HepG2 (cell line): ENCODE measurements at regions not wholly inside any gene's neighbourhood (a gene's known extent, or its start where the extent isn't known, plus 50 kb on each side); places are given as distances from the start of the nearest gene placed in this dataset.

Experiments
- AHDC1 ChIP-seq: sonication (generic); formaldehyde crosslinking; IDR thresholded peaks from 2 replicates; pipeline ENCODE4 v1.5.1; 2020; ENCODE audit warnings: mild to moderate bottlenecking, missing genetic modification reagents, borderline replicate concordance
- GABPB1 ChIP-seq: IDR thresholded peaks from 2 replicates; pipeline ENCODE4 v1.6.1; 2016; ENCODE audit warnings: mild to moderate bottlenecking, missing genetic modification reagents, moderate library complexity, missing compliant biosample characterization
- HOXA3 ChIP-seq: sonication (generic); formaldehyde crosslinking; IDR thresholded peaks from 2 replicates; pipeline ENCODE4 v1.5.0; 2020; ENCODE audit warnings: missing genetic modification reagents
- MAFK ChIP-seq, 2 experiments: IDR thresholded peaks in 1 of 2; conservative IDR thresholded peaks in 1 of 2; 2 replicates each; pipeline ENCODE4 v1.6.1; 2011; ENCODE audit warnings: improper control_type of control experiment in 2 of 2, low read length in 2 of 2
- NCOA5 ChIP-seq: sonication (generic); formaldehyde crosslinking; IDR thresholded peaks from 2 replicates; pipeline ENCODE4 v1.4.0; 2020; ENCODE audit warnings: missing genetic modification reagents
- NONO ChIP-seq, 2 experiments: fragments of 450-650 bp in 1 of 2; sonication (generic) in 1 of 2; formaldehyde crosslinking in 1 of 2; IDR thresholded peaks in 1 of 2; conservative IDR thresholded peaks in 1 of 2; 2 replicates each; pipeline versions ENCODE4 v1.6.1 to v1.8.0; 2017 to 2022; ENCODE audit warnings: mild to moderate bottlenecking in 1 of 2, missing genetic modification reagents in 1 of 2, moderate library complexity in 1 of 2
- RBM22 ChIP-seq: fragments of 200-400 bp; formaldehyde crosslinking; optimal IDR thresholded peaks from 2 replicates; pipeline ENCODE3; 2017; ENCODE audit warnings: mild to moderate bottlenecking, low read length, moderate library complexity
- REL ChIP-seq: sonication (generic); formaldehyde crosslinking; conservative IDR thresholded peaks from 2 replicates; pipeline ENCODE4 v1.8.0; 2022; ENCODE audit warnings: mild to moderate bottlenecking, missing genetic modification reagents, moderate library complexity
- STAG1 ChIP-seq: sonication (generic); formaldehyde crosslinking; IDR thresholded peaks from 2 replicates; pipeline ENCODE4 v1.4.0; 2020; ENCODE audit warnings: missing genetic modification reagents
- ZBTB38 ChIP-seq: sonication (generic); formaldehyde crosslinking; IDR thresholded peaks from 2 replicates; pipeline ENCODE4 v1.5.1; 2020; ENCODE audit warnings: mild to moderate bottlenecking, missing genetic modification reagents
- ZBTB7A ChIP-seq: sonication (generic); formaldehyde crosslinking; IDR thresholded peaks from 2 replicates; pipeline ENCODE4 v1.8.0; 2022; ENCODE audit warnings: mild to moderate bottlenecking, missing genetic modification reagents
- ZNF607 ChIP-seq: sonication (generic); formaldehyde crosslinking; IDR thresholded peaks from 2 replicates; pipeline ENCODE4 v1.5.1; 2020; ENCODE audit warnings: missing genetic modification reagents, mild to moderate bottlenecking, borderline replicate concordance
- ZNF7 ChIP-seq: IDR thresholded peaks from 2 replicates; pipeline ENCODE4 v1.6.1; 2016; ENCODE audit warnings: missing biosample characterization, missing genetic modification reagents
- ZNF773 ChIP-seq: sonication (generic); formaldehyde crosslinking; IDR thresholded peaks from 2 replicates; pipeline ENCODE4 v1.4.0; 2020; ENCODE audit warnings: missing genetic modification reagents, borderline replicate concordance
- ZNF841 ChIP-seq: sonication (generic); formaldehyde crosslinking; IDR thresholded peaks from 2 replicates; pipeline ENCODE4 v1.8.1; 2023; ENCODE audit warnings: missing genetic modification reagents, borderline replicate concordance
- TF ChIP-seq, protein P1 (sequence below): conservative IDR thresholded peaks from 2 replicates; pipeline ENCODE4 v1.6.1; 2018; ENCODE audit warnings: missing genetic modification reagents
- TF ChIP-seq, protein P2 (sequence below): sonication (generic); formaldehyde crosslinking; IDR thresholded peaks from 2 replicates; pipeline ENCODE4 v1.4.0; 2020; ENCODE audit warnings: missing genetic modification reagents
- TF ChIP-seq, protein P3 (sequence below): IDR thresholded peaks from 2 replicates; pipeline ENCODE4 v1.6.1; 2012; ENCODE audit warnings: inconsistent platforms
- TF ChIP-seq, protein P4 (sequence below): sonication (generic); formaldehyde crosslinking; IDR thresholded peaks from 2 replicates; pipeline ENCODE4 v1.4.0; 2020; ENCODE audit warnings: missing genetic modification reagents, mild to moderate bottlenecking, borderline replicate concordance

- TF ChIP-seq, protein P1, sequence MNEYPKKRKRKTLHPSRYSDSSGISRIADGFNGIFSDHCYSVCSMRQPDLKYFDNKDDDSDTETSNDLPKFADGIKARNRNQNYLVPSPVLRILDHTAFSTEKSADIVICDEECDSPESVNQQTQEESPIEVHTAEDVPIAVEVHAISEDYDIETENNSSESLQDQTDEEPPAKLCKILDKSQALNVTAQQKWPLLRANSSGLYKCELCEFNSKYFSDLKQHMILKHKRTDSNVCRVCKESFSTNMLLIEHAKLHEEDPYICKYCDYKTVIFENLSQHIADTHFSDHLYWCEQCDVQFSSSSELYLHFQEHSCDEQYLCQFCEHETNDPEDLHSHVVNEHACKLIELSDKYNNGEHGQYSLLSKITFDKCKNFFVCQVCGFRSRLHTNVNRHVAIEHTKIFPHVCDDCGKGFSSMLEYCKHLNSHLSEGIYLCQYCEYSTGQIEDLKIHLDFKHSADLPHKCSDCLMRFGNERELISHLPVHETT (CRISPR knock-in tag) = no peak
- TF ChIP-seq, protein P2, sequence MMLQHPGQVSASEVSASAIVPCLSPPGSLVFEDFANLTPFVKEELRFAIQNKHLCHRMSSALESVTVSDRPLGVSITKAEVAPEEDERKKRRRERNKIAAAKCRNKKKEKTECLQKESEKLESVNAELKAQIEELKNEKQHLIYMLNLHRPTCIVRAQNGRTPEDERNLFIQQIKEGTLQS (CRISPR knock-in tag) = no peak
- TF ChIP-seq GABPB1 (no peak), NONO (IDR thresholded peaks at IDR 0.05) (no peak), NONO (CRISPR knock-in tag; conservative IDR thresholded peaks at IDR 0.05) (no peak), HOXA3 (CRISPR knock-in tag) (no peak), ZNF7 (CRISPR knock-in tag) (no peak), MAFK (conservative IDR thresholded peaks at IDR 0.05 in 1 of 2, IDR thresholded peaks at IDR 0.05 in 1 of 2; ENCODE audit: low read length in 2 of 2) (peak; percentile 72 to 88), ZNF607 (no peak), ZNF773 (CRISPR knock-in tag) (no peak), ZNF841 (no peak), ZBTB38 (CRISPR knock-in tag) (no peak), ZBTB7A (no peak), STAG1 (CRISPR knock-in tag) (peak; percentile 65), REL (CRISPR knock-in tag) (no peak), NCOA5 (CRISPR knock-in tag) (no peak), RBM22 (no peak), AHDC1 (CRISPR knock-in tag) (no peak)
- TF ChIP-seq, protein P3, sequence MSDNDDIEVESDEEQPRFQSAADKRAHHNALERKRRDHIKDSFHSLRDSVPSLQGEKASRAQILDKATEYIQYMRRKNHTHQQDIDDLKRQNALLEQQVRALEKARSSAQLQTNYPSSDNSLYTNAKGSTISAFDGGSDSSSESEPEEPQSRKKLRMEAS = no peak
- TF ChIP-seq, protein P4, sequence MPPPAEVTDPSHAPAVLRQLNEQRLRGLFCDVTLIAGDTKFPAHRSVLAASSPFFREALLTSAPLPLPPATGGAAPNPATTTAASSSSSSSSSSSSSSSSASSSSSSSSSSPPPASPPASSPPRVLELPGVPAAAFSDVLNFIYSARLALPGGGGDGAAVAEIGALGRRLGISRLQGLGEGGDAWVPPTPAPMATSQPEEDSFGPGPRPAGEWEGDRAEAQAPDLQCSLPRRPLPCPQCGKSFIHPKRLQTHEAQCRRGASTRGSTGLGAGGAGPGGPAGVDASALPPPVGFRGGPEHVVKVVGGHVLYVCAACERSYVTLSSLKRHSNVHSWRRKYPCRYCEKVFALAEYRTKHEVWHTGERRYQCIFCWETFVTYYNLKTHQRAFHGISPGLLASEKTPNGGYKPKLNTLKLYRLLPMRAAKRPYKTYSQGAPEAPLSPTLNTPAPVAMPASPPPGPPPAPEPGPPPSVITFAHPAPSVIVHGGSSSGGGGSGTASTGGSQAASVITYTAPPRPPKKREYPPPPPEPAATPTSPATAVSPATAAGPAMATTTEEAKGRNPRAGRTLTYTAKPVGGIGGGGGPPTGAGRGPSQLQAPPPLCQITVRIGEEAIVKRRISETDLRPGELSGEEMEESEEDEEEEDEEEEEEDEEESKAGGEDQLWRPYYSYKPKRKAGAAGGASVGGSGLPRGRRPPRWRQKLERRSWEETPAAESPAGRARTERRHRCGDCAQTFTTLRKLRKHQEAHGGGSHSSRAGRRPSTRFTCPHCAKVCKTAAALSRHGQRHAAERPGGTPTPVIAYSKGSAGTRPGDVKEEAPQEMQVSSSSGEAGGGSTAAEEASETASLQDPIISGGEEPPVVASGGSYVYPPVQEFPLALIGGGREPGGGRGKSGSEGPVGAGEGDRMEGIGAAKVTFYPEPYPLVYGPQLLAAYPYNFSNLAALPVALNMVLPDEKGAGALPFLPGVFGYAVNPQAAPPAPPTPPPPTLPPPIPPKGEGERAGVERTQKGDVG (CRISPR knock-in tag) = no peak
Observed at GRCh38 chr12:41663598-41664265, 475.6 kb downstream of the PDZRN4 start (continued).
